ENCODE measurements at regions not wholly inside any gene's neighbourhood (a gene's known extent, or its start where the extent isn't known, plus 50 kb on each side); places are given as distances from the start of the nearest gene placed in this dataset.

- no peaks in the 10 kb centered on the region for H4K20me1 ChIP-seq (ENCODE audit: insufficient read depth)
- no peak overlapping the region for H3K4me3 ChIP-seq (ENCODE audit: low read depth in 2 of 2, low read length in 1 of 2)
- no peaks in the 10 kb centered on the region for H3K27me3 ChIP-seq (ENCODE audit: insufficient read depth)
- no peak overlapping the region for H2AFZ ChIP-seq (ENCODE audit: low read depth)
- H3K9me2 ChIP-seq, result no peaks in the 10 kb centered on the region
- WGBS (ENCODE audit: low lambda C conversion rate), result 47% methylated on average over 5 of the region's 5 CpGs
- no peaks in the 10 kb centered on the region for H3K36me3 ChIP-seq (replicated peaks in 1 of 2; ENCODE audit: control insufficient read depth in 1 of 2, insufficient read depth in 2 of 2, low read length in 1 of 2)
- no peak overlapping the region for H3K4me2 ChIP-seq
- DNase-seq, result no peak
- H3K4me1 ChIP-seq (ENCODE audit: control insufficient read depth in 1 of 2, insufficient read depth in 2 of 2, low read depth in 1 of 2, low read length in 1 of 2), result no peaks in the 10 kb centered on the region
- H3K9ac ChIP-seq, result no peak overlapping the region
- H3K9me3 ChIP-seq, result no peaks in the 10 kb centered on the region
- TF ChIP-seq NRF1 (IDR thresholded peaks at IDR 0.05; ENCODE audit: low read depth, low read length) (no peak), CTCF (IDR thresholded peaks at IDR 0.05) (no peak)
- no peak overlapping the region for H3K27ac ChIP-seq (ENCODE audit: low read depth in 2 of 2, low read length in 1 of 2)
- no peaks in the 10 kb centered on the region for H3F3A ChIP-seq (replicated peaks; ENCODE audit: insufficient read depth)
- ChIA-PET POLR2A (no interaction called here), CTCF (no interaction called here)
- H3K79me2 ChIP-seq (ENCODE audit: insufficient read depth), result no peaks in the 10 kb centered on the region
Measured at GRCh38 chr1:57986432-57986831, 560.1 kb downstream of the OMA1 start.

- Histone ChIP-seq H4K20me1 (ENCODE audit: insufficient read depth) (no peaks in the 10 kb centered on the region), H3K9me2 (no peaks in the 10 kb centered on the region), H3K9ac (no peak overlapping the region), H3K4me1 (ENCODE audit: control insufficient read depth in 1 of 2, insufficient read depth in 2 of 2, low read depth in 1 of 2, low read length in 1 of 2) (no peaks in the 10 kb centered on the region), H3K36me3 (replicated peaks in 1 of 2; ENCODE audit: control insufficient read depth in 1 of 2, insufficient read depth in 2 of 2, low read length in 1 of 2) (no peaks in the 10 kb centered on the region), H3K9me3 (no peaks in the 10 kb centered on the region), H3K79me2 (ENCODE audit: insufficient read depth) (no peaks in the 10 kb centered on the region), H3K4me2 (no peak overlapping the region), H3K4me3 (ENCODE audit: low read depth in 2 of 2, low read length in 1 of 2) (no peak overlapping the region), H2AFZ (ENCODE audit: low read depth) (no peak overlapping the region), H3K27ac (ENCODE audit: low read depth in 2 of 2, low read length in 1 of 2) (no peak overlapping the region), H3K27me3 (ENCODE audit: insufficient read depth) (no peaks in the 10 kb centered on the region), H3F3A (replicated peaks; ENCODE audit: insufficient read depth) (no peaks in the 10 kb centered on the region)
- no peak for DNase-seq
- ChIA-PET POLR2A (no interaction called here), CTCF (interaction anchor here (1.1 to 1.7 kb wide), 2 partner anchors 8 to 11 kb away, joined by 3 to 4 read pairs; no protein-coding TSS in a partner anchor)
- TF ChIP-seq POLR2AphosphoS5 (IDR thresholded peaks at IDR 0.05; ENCODE audit: low read depth, low read length) (no peak), EZH2phosphoT487 (IDR thresholded peaks at IDR 0.05; ENCODE audit: borderline replicate concordance, low read depth) (no peak), MXI1 (IDR thresholded peaks at IDR 0.05; ENCODE audit: low read depth, low read length) (no peak), TAF1 (IDR thresholded peaks at IDR 0.05; ENCODE audit: borderline replicate concordance, low read depth, low read length) (no peak)
Measured at GRCh38 chr1:57984277-57984676, 560.4 kb upstream of the DAB1 start.

GRCh38 chr1:57983441-57983840 lies 559.6 kb upstream of the DAB1 start:
- no peaks in the 10 kb centered on the region for H3F3A ChIP-seq (replicated peaks; ENCODE audit: insufficient read depth)
- H3K27ac ChIP-seq (ENCODE audit: low read depth in 2 of 2, low read length in 1 of 2), result no peak overlapping the region
- H3K4me2 ChIP-seq, result no peak overlapping the region
- H4K20me1 ChIP-seq (ENCODE audit: insufficient read depth), result no peaks in the 10 kb centered on the region
- H3K4me3 ChIP-seq (ENCODE audit: low read depth in 2 of 2, low read length in 1 of 2), result no peak overlapping the region
- no peak overlapping the region for H3K9ac ChIP-seq
- H3K36me3 ChIP-seq (replicated peaks in 1 of 2; ENCODE audit: control insufficient read depth in 1 of 2, insufficient read depth in 2 of 2, low read length in 1 of 2), result no peaks in the 10 kb centered on the region
- no peak for DNase-seq
- WGBS (ENCODE audit: low lambda C conversion rate), result 73% methylated on average over 3 of the region's 3 CpGs
- no peaks in the 10 kb centered on the region for H3K4me1 ChIP-seq (ENCODE audit: control insufficient read depth in 1 of 2, insufficient read depth in 2 of 2, low read depth in 1 of 2, low read length in 1 of 2)
- no peak overlapping the region for H2AFZ ChIP-seq (ENCODE audit: low read depth)
- no peaks in the 10 kb centered on the region for H3K9me2 ChIP-seq
- H3K9me3 ChIP-seq, result no peaks in the 10 kb centered on the region
- H3K27me3 ChIP-seq (ENCODE audit: insufficient read depth), result no peaks in the 10 kb centered on the region
- POLR2A ChIA-PET, result no interaction called here
- no peaks in the 10 kb centered on the region for H3K79me2 ChIP-seq (ENCODE audit: insufficient read depth)
- CTCF ChIA-PET, result interaction anchor here (1.7 kb wide), 1 partner anchor 10 kb away, joined by 4 read pairs; no protein-coding TSS in a partner anchor
- TF ChIP-seq GABPA (IDR thresholded peaks at IDR 0.05; ENCODE audit: low read depth), result no peak
- no peak for TF ChIP-seq TCF12 (IDR thresholded peaks at IDR 0.05)
- no peak for TF ChIP-seq JUND (IDR thresholded peaks at IDR 0.05)
- no peak for TF ChIP-seq ZBTB33 (IDR thresholded peaks at IDR 0.05; ENCODE audit: borderline replicate concordance, low read depth)
- no peak for TF ChIP-seq USF1 (IDR thresholded peaks at IDR 0.05; ENCODE audit: borderline replicate concordance, low read depth)
- TF ChIP-seq SIN3A (IDR thresholded peaks at IDR 0.05; ENCODE audit: borderline replicate concordance, low read depth, low read length), result no peak
- no peak for TF ChIP-seq POLR2AphosphoS5 (IDR thresholded peaks at IDR 0.05; ENCODE audit: low read depth, low read length)
- TF ChIP-seq TEAD4 (IDR thresholded peaks at IDR 0.05; ENCODE audit: borderline replicate concordance, insufficient read depth), result no peak
- TF ChIP-seq FOSL2 (IDR thresholded peaks at IDR 0.05; ENCODE audit: borderline replicate concordance, low read depth), result no peak
- no peak for TF ChIP-seq PBX3 (IDR thresholded peaks at IDR 0.05)
- no peak for TF ChIP-seq MXI1 (IDR thresholded peaks at IDR 0.05; ENCODE audit: low read depth, low read length)
- TF ChIP-seq FOXM1 (IDR thresholded peaks at IDR 0.05; ENCODE audit: low read depth), result no peak
- no peak for TF ChIP-seq SMC3 (IDR thresholded peaks at IDR 0.05; ENCODE audit: low read depth, low read length)
- no peak for TF ChIP-seq FOXJ3 (CRISPR knock-in tag; IDR thresholded peaks at IDR 0.05)
- no peak for TF ChIP-seq YY1 (IDR thresholded peaks at IDR 0.05; ENCODE audit: low read depth)
- no peak for TF ChIP-seq EZH2phosphoT487 (IDR thresholded peaks at IDR 0.05; ENCODE audit: borderline replicate concordance, low read depth)

All from SK-N-SH (cell line).